GM23338 (cell line): ENCODE measurements at regions not wholly inside any gene's neighbourhood (a gene's known extent, or its start where the extent isn't known, plus 50 kb on each side); places are given as distances from the start of the nearest gene placed in this dataset.

Experiments used
- ATAC-seq: fragments of 200-7000 bp; cut with Tn5 transposase; 3 replicates; pipeline ENCODE4 v1.9.1; 2020
- DNase-seq: peaks from one replicate; pipeline ENCODE4 v3.0.0-alpha.2; 2015; ENCODE audit warnings: low spot score
- H2AFZ ChIP-seq: fragments of 200-600 bp; sonication (generic); 2 replicates; pipeline ENCODE4 v1.8.0; 2016; ENCODE audit warnings: antibody characterized with exemption, mild to moderate bottlenecking, moderate library complexity
- H3F3A ChIP-seq: fragments of 200-600 bp; sonication (generic); replicated peaks from 2 replicates; pipeline ENCODE4 v1.8.0; 2017; ENCODE audit warnings: antibody characterized with exemption, mixed run types, low read depth
- H3K27ac ChIP-seq: fragments of 200-600 bp; sonication (generic); 2 replicates; pipeline ENCODE4 v1.6.1; 2016; ENCODE audit warnings: low read depth
- H3K27me3 ChIP-seq: fragments of 200-600 bp; sonication (generic); 2 replicates; pipeline ENCODE4 v1.8.0; 2016; ENCODE audit warnings: mild to moderate bottlenecking, mixed run types, moderate library complexity; ENCODE audit not compliant: insufficient read depth
- H3K36me3 ChIP-seq: fragments of 200-600 bp; sonication (generic); 2 replicates; pipeline ENCODE4 v1.8.0; 2016; ENCODE audit warnings: mild to moderate bottlenecking; ENCODE audit not compliant: insufficient read depth
- H3K4me1 ChIP-seq: fragments of 200-600 bp; sonication (generic); 2 replicates; pipeline ENCODE4 v1.8.0; 2016; ENCODE audit warnings: mild to moderate bottlenecking, moderate library complexity; ENCODE audit not compliant: insufficient read depth
- H3K4me2 ChIP-seq: fragments of 200-600 bp; sonication (generic); 2 replicates; pipeline ENCODE4 v1.7.1; 2017; ENCODE audit warnings: mixed run types
- H3K4me3 ChIP-seq: fragments of 200-600 bp; sonication (generic); 2 replicates; pipeline ENCODE4 v1.6.1; 2016; ENCODE audit warnings: mixed run types
- H3K79me2 ChIP-seq: fragments of 200-600 bp; sonication (generic); replicated peaks from 2 replicates; pipeline ENCODE4 v1.8.0; 2017; ENCODE audit warnings: mild to moderate bottlenecking; ENCODE audit not compliant: insufficient read depth
- H3K9me2 ChIP-seq: fragments of 200-600 bp; sonication (generic); 2 replicates; pipeline ENCODE4 v1.8.0; 2017; ENCODE audit not compliant: insufficient read depth
- H4K20me1 ChIP-seq: fragments of 200-600 bp; sonication (generic); replicated peaks from 2 replicates; pipeline ENCODE4 v1.8.0; 2017; ENCODE audit warnings: mild to moderate bottlenecking; ENCODE audit not compliant: insufficient read depth
- H3K27ac Mint-ChIP-seq: 2 replicates; pipeline ENCODE4 v1.8.0; 2020; ENCODE audit warnings: inconsistent platforms, mild to moderate bottlenecking, moderate library complexity, mixed read lengths
- H3K27me3 Mint-ChIP-seq: 3 replicates; pipeline ENCODE4 v1.8.0; 2022; ENCODE audit warnings: low read depth, mild to moderate bottlenecking, moderate library complexity, mixed read lengths, inconsistent platforms; ENCODE audit not compliant: insufficient read depth, poor library complexity
- H3K36me3 Mint-ChIP-seq: 3 replicates; pipeline ENCODE4 v1.8.0; 2021; ENCODE audit warnings: low read depth, mild to moderate bottlenecking, inconsistent platforms, moderate library complexity, mixed read lengths
- H3K4me1 Mint-ChIP-seq: 3 replicates; pipeline ENCODE4 v1.8.0; 2020; ENCODE audit warnings: mild to moderate bottlenecking, inconsistent platforms, mixed read lengths
- H3K4me3 Mint-ChIP-seq: 3 replicates; pipeline ENCODE4 v1.8.0; 2021; ENCODE audit warnings: moderate library complexity, mild to moderate bottlenecking, inconsistent platforms, mixed read lengths
- H3K9me3 Mint-ChIP-seq: 3 replicates; pipeline ENCODE4 v1.8.0; 2020; ENCODE audit warnings: moderate library complexity, mild to moderate bottlenecking, inconsistent platforms, mixed read lengths
- CREB1 ChIP-seq: fragments of 250-450 bp; sonication (Bioruptor Pico); IDR thresholded peaks from 2 replicates; pipeline ENCODE4 v1.5.0; 2020; ENCODE audit warnings: low read depth, mild to moderate bottlenecking, moderate library complexity
- CTCF ChIP-seq, 2 experiments: fragments of 200-600 bp in 1 of 2; sonication (generic) in 1 of 2; conservative IDR thresholded peaks; 2 replicates each; pipeline versions ENCODE4 v1.5.1 to v1.6.1; 2016 to 2017; ENCODE audit warnings: antibody characterized with exemption in 2 of 2, low read depth in 2 of 2, mild to moderate bottlenecking in 2 of 2, moderate library complexity in 1 of 2
- ETS1 ChIP-seq: IDR thresholded peaks from 2 replicates; pipeline ENCODE4 v1.6.1; 2016; ENCODE audit warnings: antibody characterized with exemption
- EZH2 ChIP-seq: fragments of 200-600 bp; sonication (generic); IDR thresholded peaks from one replicate; pipeline ENCODE4 v1.8.0; 2017; ENCODE audit warnings: antibody characterized with exemption, mild to moderate bottlenecking, low read depth; ENCODE audit not compliant: unreplicated experiment
- EZH2phosphoT487 ChIP-seq: fragments of 200-600 bp; sonication (generic); IDR thresholded peaks from one replicate; pipeline ENCODE4 v1.8.1; 2018; ENCODE audit warnings: antibody characterized with exemption; ENCODE audit not compliant: unreplicated experiment
- JUNB ChIP-seq: IDR thresholded peaks from one replicate; pipeline ENCODE4 v1.6.1; 2016; ENCODE audit warnings: antibody characterized with exemption; ENCODE audit not compliant: unreplicated experiment
- NANOG ChIP-seq: IDR thresholded peaks from 2 replicates; pipeline ENCODE4 v1.6.1; 2016; ENCODE audit warnings: antibody characterized with exemption, borderline replicate concordance
- REST ChIP-seq: IDR thresholded peaks from one replicate; pipeline ENCODE4 v1.6.1; 2018; ENCODE audit warnings: antibody characterized with exemption; ENCODE audit not compliant: unreplicated experiment
- STAT1 ChIP-seq: IDR thresholded peaks from one replicate; pipeline ENCODE4 v1.6.1; 2016; ENCODE audit warnings: antibody characterized with exemption; ENCODE audit not compliant: unreplicated experiment
- ZNF114 ChIP-seq: fragments of 250-450 bp; sonication (Bioruptor Pico); IDR thresholded peaks from 2 replicates; pipeline ENCODE4 v1.5.0; 2020; ENCODE audit warnings: mild to moderate bottlenecking, moderate library complexity
- ZNF331 ChIP-seq: fragments of 250-450 bp; sonication (Bioruptor Pico); IDR thresholded peaks from 2 replicates; pipeline ENCODE4 v1.5.0; 2020; ENCODE audit warnings: low read depth, mild to moderate bottlenecking, moderate library complexity
- ZNF462 ChIP-seq: fragments of 250-450 bp; sonication (Bioruptor Pico); IDR thresholded peaks from 2 replicates; pipeline ENCODE4 v1.5.0; 2020; ENCODE audit warnings: mild to moderate bottlenecking, moderate library complexity

- TF ChIP-seq EZH2, result no peak
- no peak for TF ChIP-seq EZH2phosphoT487
- TF ChIP-seq CREB1 (CRISPR knock-in tag), result no peak
- no peak for TF ChIP-seq JUNB
- no peak for TF ChIP-seq REST
- TF ChIP-seq ZNF114, result no peak
Observed at GRCh38 chr4:22969287-22969896, 276.7 kb downstream of the GBA3 start (continued).

GRCh38 chr4:22962295-22962694 lies 269.6 kb downstream of the GBA3 start:
- H3K27ac ChIP-seq, result no peak overlapping the region
- no peaks in the 10 kb centered on the region for H3K36me3 Mint-ChIP-seq
- ATAC-seq (no peak), DNase-seq (peak; percentile 78)
- no peaks in the 10 kb centered on the region for H3K4me1 ChIP-seq
- no peaks in the 10 kb centered on the region for H3F3A ChIP-seq
- TF ChIP-seq CREB1 (CRISPR knock-in tag), result no peak
- TF ChIP-seq ZNF331 (CRISPR knock-in tag), result no peak
- TF ChIP-seq NANOG, result no peak
- no peak for TF ChIP-seq ETS1
- TF ChIP-seq CTCF (conservative IDR thresholded peaks at IDR 0.05; ENCODE audit: low read depth in 2 of 2), result peak; percentile 59 to 82
- TF ChIP-seq ZNF462 (CRISPR knock-in tag), result no peak
- no peak for TF ChIP-seq STAT1
- no peaks in the 10 kb centered on the region for H3K36me3 ChIP-seq
- H3K9me2 ChIP-seq, result peaks cover 3% of the 10 kb centered on the region; the same call in 1 of the 2 replicates
- H3K27ac Mint-ChIP-seq, result no peak overlapping the region
- no peaks in the 10 kb centered on the region for H4K20me1 ChIP-seq
- H3K4me1 Mint-ChIP-seq, result no peaks in the 10 kb centered on the region
- H3K27me3 ChIP-seq, result no peaks in the 10 kb centered on the region
- H2AFZ ChIP-seq, result no peak overlapping the region
- H3K79me2 ChIP-seq, result no peaks in the 10 kb centered on the region
- H3K4me3 ChIP-seq, result no peak overlapping the region
- no peaks in the 10 kb centered on the region for H3K27me3 Mint-ChIP-seq
- H3K4me3 Mint-ChIP-seq, result no peak overlapping the region
- no peaks in the 10 kb centered on the region; the same call in 1 of the 3 replicates for H3K9me3 Mint-ChIP-seq
- no peak overlapping the region for H3K4me2 ChIP-seq
